ENCODE measurements at regions not wholly inside any gene's neighbourhood (a gene's known extent, or its start where the extent isn't known, plus 50 kb on each side); places are given as distances from the start of the nearest gene placed in this dataset.
"Not testable (repeated sequence)": the region's sequence is repeated elsewhere in the genome, so short reads cannot be mapped to it uniquely, and the experiment has no call there.

DNA sequence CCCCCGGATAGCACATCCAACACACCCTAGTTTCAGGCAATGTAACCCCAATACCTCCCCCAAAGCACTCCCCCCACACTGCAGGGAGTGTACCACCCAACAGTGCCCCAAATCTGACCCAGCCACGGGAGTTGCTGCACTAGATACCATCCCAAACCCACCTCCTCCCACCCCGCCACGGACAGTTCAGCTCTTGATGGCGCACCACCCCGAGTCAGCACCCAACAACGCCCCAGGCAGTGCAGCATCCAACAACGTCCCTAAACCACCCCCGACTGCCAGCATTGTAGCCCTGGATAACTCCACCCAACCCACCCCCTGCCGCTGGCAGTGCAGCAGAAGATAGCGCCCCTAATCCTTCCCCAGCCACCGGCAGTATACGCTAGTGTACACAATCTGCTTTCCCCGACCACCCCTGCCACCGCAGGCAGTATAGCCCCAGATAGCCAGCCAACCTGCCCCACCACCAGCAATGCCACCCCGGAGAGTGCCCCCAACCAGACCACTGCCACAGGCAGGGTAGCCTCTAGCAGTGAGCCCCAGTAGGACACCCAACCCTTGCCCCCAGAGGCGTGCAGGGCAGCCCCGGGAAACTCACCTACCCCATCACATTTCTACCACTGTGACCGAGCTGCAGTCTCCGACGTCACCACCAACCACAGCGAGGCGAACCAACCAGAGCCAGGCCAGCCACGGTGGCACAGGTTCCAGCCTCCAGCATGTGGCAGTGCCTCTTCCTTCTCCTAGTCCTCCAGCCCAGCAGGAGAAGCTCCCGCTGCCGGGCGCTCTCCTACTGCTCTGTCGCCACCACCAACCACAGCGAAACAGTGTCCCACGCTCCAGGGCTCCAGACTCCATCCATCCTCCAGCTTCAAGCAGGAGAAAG lies 178.1 kb downstream of the POTEB3 start:
- DNase-seq (ENCODE audit: low read depth), result no peak

DNA sequence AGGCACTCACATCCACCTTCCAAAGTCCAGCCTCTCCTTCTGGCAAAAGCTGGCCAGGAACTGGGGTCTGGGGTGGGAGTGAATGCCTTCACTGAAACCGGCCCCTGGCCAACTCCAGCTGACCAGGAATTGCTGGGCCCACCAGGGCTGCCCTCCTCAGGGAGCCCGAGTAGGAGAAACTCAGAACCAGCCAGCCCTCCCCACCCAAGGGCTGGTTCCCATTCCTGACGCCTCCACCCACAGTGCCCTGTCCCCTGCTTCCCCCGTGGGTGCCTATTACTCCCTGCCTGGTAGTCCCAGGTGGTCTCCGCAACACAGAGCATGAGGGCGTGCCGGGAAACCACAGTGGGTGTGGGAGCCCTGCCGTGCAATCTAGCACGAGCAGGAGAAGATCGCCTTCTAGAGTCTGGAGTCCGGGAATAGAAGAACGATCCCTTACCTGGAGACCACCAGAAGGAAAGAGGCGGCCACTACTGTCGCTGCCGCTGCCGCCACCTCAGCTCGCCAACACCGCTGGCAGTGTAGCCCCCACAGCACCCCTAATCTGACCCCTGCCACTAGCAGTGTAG lies 178.8 kb downstream of the POTEB3 start:
- DNase-seq (ENCODE audit: low read depth), result no peak

DNA sequence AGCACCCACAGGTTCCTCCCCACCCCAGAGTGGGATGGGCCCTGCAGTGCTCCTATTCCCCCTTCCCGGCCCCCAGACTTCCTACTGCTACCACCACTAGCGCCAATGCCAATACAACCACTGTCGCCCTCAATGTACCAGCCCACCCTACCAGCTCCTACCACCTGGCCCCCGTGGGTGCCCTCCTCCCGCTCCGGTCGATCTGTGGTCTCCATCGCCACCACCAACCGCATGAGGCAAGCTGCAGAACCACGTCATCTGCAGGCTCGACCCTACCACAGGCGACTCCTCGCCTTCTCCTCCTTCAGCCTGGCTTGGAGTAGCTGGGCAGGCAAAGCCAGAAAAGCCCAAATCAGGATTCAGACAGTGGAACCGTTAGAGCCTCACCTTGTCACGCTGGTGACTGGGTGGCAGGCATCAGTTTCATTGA lies 179.3 kb downstream of the POTEB3 start:
- no peak for DNase-seq (ENCODE audit: low read depth)

DNA sequence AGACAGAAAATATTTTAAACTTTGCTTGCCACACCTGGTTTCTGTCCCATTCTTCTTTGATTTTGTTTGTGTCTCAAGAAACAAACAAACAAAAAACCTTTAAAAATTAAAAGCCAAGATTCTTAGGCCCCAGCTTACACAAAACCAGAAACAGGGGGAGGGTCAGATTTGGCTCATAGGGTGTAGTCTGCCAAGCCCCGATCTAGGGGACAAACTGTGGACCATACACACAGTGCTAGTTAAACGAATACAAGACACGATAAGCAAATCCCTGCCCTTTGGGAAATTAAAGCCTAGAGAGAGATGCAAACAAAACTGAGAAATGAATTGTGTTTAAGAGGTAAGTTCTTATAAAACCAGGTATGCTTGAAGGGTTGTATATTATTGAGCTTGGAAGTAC lies 181.7 kb downstream of the POTEB3 start:
- not testable (repeated sequence) for DNase-seq (ENCODE audit: low read depth)

DNA sequence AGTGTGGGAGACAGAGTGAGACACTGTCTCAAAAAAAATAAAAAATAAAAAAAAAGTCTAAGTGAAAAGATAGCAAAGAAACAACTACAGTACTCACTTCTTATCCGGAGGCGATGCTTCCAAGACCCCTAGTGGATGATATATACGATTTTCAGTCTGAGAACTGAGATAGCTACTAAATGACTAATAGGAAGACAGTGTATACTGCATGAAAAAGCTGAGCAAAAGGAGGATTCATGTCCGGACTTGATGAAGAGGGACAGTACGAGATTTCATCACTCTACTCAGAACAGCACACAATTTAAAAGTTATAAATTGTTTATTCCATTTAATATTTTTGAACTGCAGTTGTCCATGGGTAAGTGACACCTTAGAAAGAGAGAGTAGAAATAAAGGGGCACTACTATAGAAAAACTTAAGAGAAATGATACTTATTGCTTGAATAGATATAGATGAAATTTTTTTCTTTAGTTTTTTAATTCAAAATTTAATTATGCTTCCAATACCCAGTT lies 190.7 kb downstream of the POTEB3 start:
- not testable (repeated sequence) for DNase-seq (ENCODE audit: low read depth)
